ENCODE measurements at regions not wholly inside any gene's neighbourhood (a gene's known extent, or its start where the extent isn't known, plus 50 kb on each side); places are given as distances from the start of the nearest gene placed in this dataset.

- TF ChIP-seq CTCF (IDR thresholded peaks at IDR 0.05; ENCODE audit: low read depth, low read length) (no peak), EZH2phosphoT487 (IDR thresholded peaks at IDR 0.05; ENCODE audit: low read depth) (no peak)
- Histone ChIP-seq H3K36me3 (replicated peaks; ENCODE audit: low read depth, low read length) (no peaks in the 10 kb centered on the region), H3K9ac (ENCODE audit: low read length) (no peak overlapping the region), H2AFZ (ENCODE audit: low read depth, low read length) (no peak overlapping the region), H3K27ac (ENCODE audit: low read length) (no peak overlapping the region), H3K27me3 (ENCODE audit: low read depth, low read length) (no peaks in the 10 kb centered on the region), H3K4me3 (ENCODE audit: low read length) (no peak overlapping the region), H4K20me1 (ENCODE audit: insufficient read depth, low read length) (no peaks in the 10 kb centered on the region), H3K4me1 (ENCODE audit: low read length) (no peaks in the 10 kb centered on the region), H3K79me2 (ENCODE audit: low read length) (no peaks in the 10 kb centered on the region), H3K4me2 (ENCODE audit: low read length) (no peak overlapping the region), H3K9me3 (ENCODE audit: insufficient read depth, low read length) (no peaks in the 10 kb centered on the region)
These were observed 267.2 kb downstream of the SEC23A start for GRCh38 chr14:38835874-38836273.

GRCh38 chr14:38828183-38828827 is 274.7 kb downstream of the SEC23A start:
- Histone ChIP-seq H3K27ac (ENCODE audit: low read length) (no peak overlapping the region), H3K79me2 (ENCODE audit: low read length) (no peaks in the 10 kb centered on the region), H3K4me2 (ENCODE audit: low read length) (no peak overlapping the region), H3K27me3 (ENCODE audit: low read depth, low read length) (no peaks in the 10 kb centered on the region), H2AFZ (ENCODE audit: low read depth, low read length) (no peak overlapping the region), H4K20me1 (ENCODE audit: insufficient read depth, low read length) (no peaks in the 10 kb centered on the region), H3K4me1 (ENCODE audit: low read length) (no peaks in the 10 kb centered on the region), H3K36me3 (replicated peaks; ENCODE audit: low read depth, low read length) (no peaks in the 10 kb centered on the region), H3K4me3 (ENCODE audit: low read length) (no peak overlapping the region), H3K9me3 (ENCODE audit: insufficient read depth, low read length) (no peaks in the 10 kb centered on the region), H3K9ac (ENCODE audit: low read length) (no peak overlapping the region)
- TF ChIP-seq CTCF (IDR thresholded peaks at IDR 0.05; ENCODE audit: low read depth, low read length) (no peak), EZH2phosphoT487 (IDR thresholded peaks at IDR 0.05; ENCODE audit: low read depth) (no peak)

DNA sequence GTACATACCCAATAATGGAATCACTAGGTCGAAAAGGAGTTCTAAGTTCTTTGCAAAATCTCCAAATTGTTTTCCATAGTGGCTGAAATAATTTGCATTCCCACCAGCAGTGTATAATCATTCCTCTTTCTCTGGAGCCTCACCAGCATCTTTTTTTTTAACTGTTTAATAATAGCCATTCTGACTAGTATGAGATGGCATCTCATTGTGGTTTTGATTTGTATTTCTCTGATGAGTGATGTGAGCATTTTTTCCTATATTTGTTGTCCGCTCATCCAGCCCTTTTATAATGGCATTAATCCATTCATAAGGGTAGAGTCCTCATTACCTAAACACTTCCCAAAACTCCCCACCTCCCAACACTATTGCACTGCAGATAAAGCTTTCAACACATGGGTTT is 278.3 kb downstream of the SEC23A start:
- H3K4me2 ChIP-seq (ENCODE audit: low read length), result no peak overlapping the region
- H2AFZ ChIP-seq (ENCODE audit: low read depth, low read length), result no peak overlapping the region
- no peak overlapping the region for H3K9ac ChIP-seq (ENCODE audit: low read length)
- H3K36me3 ChIP-seq (replicated peaks; ENCODE audit: low read depth, low read length), result no peaks in the 10 kb centered on the region
- H3K79me2 ChIP-seq (ENCODE audit: low read length), result no peaks in the 10 kb centered on the region
- H3K27me3 ChIP-seq (ENCODE audit: low read depth, low read length), result no peaks in the 10 kb centered on the region
- no peak overlapping the region for H3K27ac ChIP-seq (ENCODE audit: low read length)
- TF ChIP-seq CTCF (IDR thresholded peaks at IDR 0.05; ENCODE audit: low read depth, low read length), result no peak
- TF ChIP-seq EZH2phosphoT487 (IDR thresholded peaks at IDR 0.05; ENCODE audit: low read depth), result no peak
- no peaks in the 10 kb centered on the region for H3K9me3 ChIP-seq (ENCODE audit: insufficient read depth, low read length)
- no peaks in the 10 kb centered on the region for H4K20me1 ChIP-seq (ENCODE audit: insufficient read depth, low read length)
- H3K4me1 ChIP-seq (ENCODE audit: low read length), result no peaks in the 10 kb centered on the region
- no peak overlapping the region for H3K4me3 ChIP-seq (ENCODE audit: low read length)

DNA sequence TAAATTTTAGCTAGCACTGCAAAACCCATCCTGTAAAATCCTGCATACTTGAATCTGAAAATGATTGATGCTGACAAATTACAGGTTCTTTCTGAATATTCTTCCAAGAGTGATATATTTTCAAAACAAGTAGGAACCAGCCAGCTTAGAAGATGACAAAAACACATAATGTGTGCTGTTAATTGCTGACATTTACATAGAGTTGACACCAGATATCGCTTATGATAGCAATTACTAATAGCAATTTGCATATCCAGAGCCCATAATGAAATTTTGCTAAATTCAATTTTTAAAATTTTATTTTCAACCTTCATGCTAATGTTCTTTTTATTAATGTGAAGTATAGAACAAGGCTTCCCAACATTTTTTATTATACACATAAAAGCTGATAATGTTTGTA is 284.5 kb downstream of the SEC23A start:
- H2AFZ ChIP-seq (ENCODE audit: low read depth, low read length), result no peak overlapping the region
- no peaks in the 10 kb centered on the region for H3K9me3 ChIP-seq (ENCODE audit: insufficient read depth, low read length)
- no peaks in the 10 kb centered on the region for H3K36me3 ChIP-seq (replicated peaks; ENCODE audit: low read depth, low read length)
- TF ChIP-seq CTCF (IDR thresholded peaks at IDR 0.05; ENCODE audit: low read depth, low read length) (no peak), EZH2phosphoT487 (IDR thresholded peaks at IDR 0.05; ENCODE audit: low read depth) (no peak)
- H4K20me1 ChIP-seq (ENCODE audit: insufficient read depth, low read length), result no peaks in the 10 kb centered on the region
- no peaks in the 10 kb centered on the region for H3K4me1 ChIP-seq (ENCODE audit: low read length)
- no peak overlapping the region for H3K9ac ChIP-seq (ENCODE audit: low read length)
- H3K79me2 ChIP-seq (ENCODE audit: low read length), result no peaks in the 10 kb centered on the region
- H3K27me3 ChIP-seq (ENCODE audit: low read depth, low read length), result no peaks in the 10 kb centered on the region
- no peak overlapping the region for H3K4me3 ChIP-seq (ENCODE audit: low read length)
- H3K27ac ChIP-seq (ENCODE audit: low read length), result no peak overlapping the region
- H3K4me2 ChIP-seq (ENCODE audit: low read length), result no peak overlapping the region

Data from OCI-LY3 (cell line).